OCI-LY7 (cell line): ENCODE measurements at regions not wholly inside any gene's neighbourhood (a gene's known extent, or its start where the extent isn't known, plus 50 kb on each side); places are given as distances from the start of the nearest gene placed in this dataset.

Experiments
- EZH2phosphoT487 ChIP-seq: fragments of 200-600 bp; sonication (generic); IDR thresholded peaks from 2 replicates; pipeline ENCODE4 v1.6.1; 2018; ENCODE audit warnings: low read depth, borderline replicate concordance, mild to moderate bottlenecking, mixed run types, antibody characterized with exemption, low read length, moderate library complexity, mixed read lengths
- TF ChIP-seq, protein P1 (sequence below): fragments of 200-600 bp; sonication (generic); conservative IDR thresholded peaks from 2 replicates; pipeline ENCODE4 v1.5.1; 2014; ENCODE audit warnings: mild to moderate bottlenecking, antibody characterized with exemption, low read length, moderate library complexity, mixed read lengths

DNA sequence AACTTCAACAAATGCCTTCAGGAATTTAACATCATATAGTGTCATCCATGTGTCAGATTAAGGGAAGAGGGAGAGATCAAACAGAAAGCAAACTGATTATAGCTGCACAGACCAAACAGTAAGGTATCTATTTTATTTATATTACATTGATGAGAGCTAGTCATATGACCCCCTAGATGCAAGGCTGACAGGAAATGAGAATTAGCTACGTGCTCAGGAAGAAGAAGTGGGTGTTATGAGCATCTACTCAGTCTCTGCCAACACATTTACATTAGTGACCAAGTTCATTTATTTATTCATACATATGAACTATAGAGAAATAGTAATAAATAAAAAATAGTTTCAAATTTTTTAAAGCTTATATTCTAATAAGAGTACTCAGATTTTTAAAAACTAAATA, 787.3 kb downstream of the KCTD16 start:
- TF ChIP-seq, protein P1, sequence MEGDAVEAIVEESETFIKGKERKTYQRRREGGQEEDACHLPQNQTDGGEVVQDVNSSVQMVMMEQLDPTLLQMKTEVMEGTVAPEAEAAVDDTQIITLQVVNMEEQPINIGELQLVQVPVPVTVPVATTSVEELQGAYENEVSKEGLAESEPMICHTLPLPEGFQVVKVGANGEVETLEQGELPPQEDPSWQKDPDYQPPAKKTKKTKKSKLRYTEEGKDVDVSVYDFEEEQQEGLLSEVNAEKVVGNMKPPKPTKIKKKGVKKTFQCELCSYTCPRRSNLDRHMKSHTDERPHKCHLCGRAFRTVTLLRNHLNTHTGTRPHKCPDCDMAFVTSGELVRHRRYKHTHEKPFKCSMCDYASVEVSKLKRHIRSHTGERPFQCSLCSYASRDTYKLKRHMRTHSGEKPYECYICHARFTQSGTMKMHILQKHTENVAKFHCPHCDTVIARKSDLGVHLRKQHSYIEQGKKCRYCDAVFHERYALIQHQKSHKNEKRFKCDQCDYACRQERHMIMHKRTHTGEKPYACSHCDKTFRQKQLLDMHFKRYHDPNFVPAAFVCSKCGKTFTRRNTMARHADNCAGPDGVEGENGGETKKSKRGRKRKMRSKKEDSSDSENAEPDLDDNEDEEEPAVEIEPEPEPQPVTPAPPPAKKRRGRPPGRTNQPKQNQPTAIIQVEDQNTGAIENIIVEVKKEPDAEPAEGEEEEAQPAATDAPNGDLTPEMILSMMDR: no peak
- TF ChIP-seq EZH2phosphoT487: no peak
